ENCODE measurements at regions not wholly inside any gene's neighbourhood (a gene's known extent, or its start where the extent isn't known, plus 50 kb on each side); places are given as distances from the start of the nearest gene placed in this dataset.

DNA sequence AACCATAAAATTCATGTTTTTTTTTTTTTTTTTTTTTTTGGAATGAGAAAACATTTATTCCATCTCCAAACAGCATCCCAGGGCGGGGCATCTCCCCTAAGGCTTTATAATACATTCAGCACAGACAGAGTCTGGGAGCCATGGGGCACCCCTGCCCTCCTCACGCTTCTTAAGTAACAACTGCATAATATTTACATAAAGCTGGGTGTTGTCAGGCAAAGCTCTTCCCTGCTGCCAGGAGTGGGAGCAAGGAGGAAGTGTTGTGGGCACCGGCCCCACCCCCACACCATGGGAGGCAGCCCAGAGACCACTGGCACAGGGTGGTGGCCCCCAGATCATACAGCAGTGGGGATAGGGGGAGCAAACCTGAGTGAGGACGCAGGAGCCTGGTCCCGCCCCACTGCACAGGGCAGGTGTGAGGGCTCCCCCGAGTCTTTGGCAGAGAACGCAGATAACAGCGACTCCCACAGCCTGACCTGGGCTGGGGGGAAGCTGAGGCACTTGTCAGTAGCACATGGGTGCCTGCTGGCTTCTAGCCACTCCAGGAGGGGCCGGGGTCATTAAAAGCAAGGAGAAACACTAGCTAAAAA is 86.1 kb upstream of the CEP78 start:
- Histone ChIP-seq H2AFZ (ENCODE audit: low read length) (no peak overlapping the region), H2BK12ac (ENCODE audit: low read length) (peak overlapping the region; percentile 48), H3K9me3 (replicated peaks in 1 of 2; ENCODE audit: control insufficient read depth in 2 of 2, insufficient read depth in 1 of 2, low read depth in 1 of 2, low read length in 2 of 2) (peaks cover 0 to 2% of the 10 kb centered on the region in 2 donors), H4K91ac (ENCODE audit: low read depth, low read length, poor library complexity) (no peak overlapping the region), H3K4me1 (ENCODE audit: control insufficient read depth in 2 of 2, insufficient read depth in 1 of 2, low read depth in 1 of 2, low read length in 2 of 2) (no peaks in the 10 kb centered on the region), H3K18ac (ENCODE audit: low read length) (peak overlapping the region; percentile 27), H3K27ac (replicated peaks; ENCODE audit: low read length) (no peak overlapping the region), H3K4me3 (ENCODE audit: low read length in 2 of 2) (no peak overlapping the region), H2BK15ac (ENCODE audit: low read length) (no peak overlapping the region), H3K9ac (ENCODE audit: low read depth, low read length, poor library complexity) (no peak overlapping the region), H3K14ac (ENCODE audit: low read length) (no peak overlapping the region), H3K27me3 (ENCODE audit: control insufficient read depth in 3 of 3, insufficient read depth in 3 of 3, low read depth in 1 of 3, low read length in 3 of 3) (no peaks in the 10 kb centered on the region), H3K4me2 (ENCODE audit: insufficient read depth, low read length, poor library complexity, severe bottlenecking) (no peak overlapping the region), H3K79me1 (ENCODE audit: low read depth, low read length) (no peaks in the 10 kb centered on the region), H4K8ac (ENCODE audit: low read depth, low read length) (no peak overlapping the region), H3K23ac (ENCODE audit: low read depth, low read length, poor library complexity) (no peak overlapping the region), H2BK5ac (ENCODE audit: low read length) (no peak overlapping the region), H3K4ac (ENCODE audit: low read length) (no peak overlapping the region), H3K36me3 (replicated peaks in 1 of 2; ENCODE audit: control insufficient read depth in 2 of 2, insufficient read depth in 2 of 2, low read length in 2 of 2) (no peaks in the 10 kb centered on the region), H2BK120ac (ENCODE audit: low read depth, low read length) (no peak overlapping the region), H2AK5ac (ENCODE audit: low read depth, low read length) (no peak overlapping the region)
- no CpG with 5 or more reads among the region's 9 CpGs for WGBS, 2 donors (ENCODE audit: extremely low coverage in 2 of 2, insufficient read length in 2 of 2, insufficient replicate concordance in 1 of 2)
- no peak for DNase-seq (ENCODE audit: low spot score)

DNA sequence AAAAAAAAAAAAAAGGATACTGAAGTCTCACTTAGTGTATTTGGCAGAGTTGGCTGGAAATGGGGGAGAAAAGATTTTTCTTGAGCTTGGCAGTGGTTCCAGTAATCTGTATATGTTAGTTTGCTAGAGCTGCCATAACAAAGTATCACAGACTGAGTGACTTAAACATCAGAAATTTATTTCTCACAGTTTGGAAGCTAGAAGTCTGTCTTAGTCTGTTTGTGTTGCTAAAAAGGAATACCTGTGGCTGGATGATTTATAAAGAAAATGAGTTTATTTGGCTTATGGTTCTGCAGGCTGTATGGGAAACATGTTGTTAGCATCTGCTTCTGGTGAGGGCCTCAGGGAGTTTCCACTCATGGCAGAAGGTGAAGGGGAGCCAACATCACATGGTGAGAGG is 89.6 kb upstream of the CEP78 start:
- Histone ChIP-seq H3K27me3 (ENCODE audit: control insufficient read depth in 3 of 3, insufficient read depth in 3 of 3, low read depth in 1 of 3, low read length in 3 of 3) (no peaks in the 10 kb centered on the region), H3K4me1 (ENCODE audit: control insufficient read depth in 2 of 2, insufficient read depth in 1 of 2, low read depth in 1 of 2, low read length in 2 of 2) (peaks cover 7% of the 10 kb centered on the region in 2 donors), H3K4me2 (ENCODE audit: insufficient read depth, low read length, poor library complexity, severe bottlenecking) (no peak overlapping the region), H2BK5ac (ENCODE audit: low read length) (no peak overlapping the region), H3K4me3 (ENCODE audit: low read length in 2 of 2) (no peak overlapping the region), H2BK15ac (ENCODE audit: low read length) (no peak overlapping the region), H2BK120ac (ENCODE audit: low read depth, low read length) (no peak overlapping the region), H3K9ac (ENCODE audit: low read depth, low read length, poor library complexity) (no peak overlapping the region), H4K91ac (ENCODE audit: low read depth, low read length, poor library complexity) (no peak overlapping the region), H2AK5ac (ENCODE audit: low read depth, low read length) (no peak overlapping the region), H4K8ac (ENCODE audit: low read depth, low read length) (no peak overlapping the region), H3K36me3 (replicated peaks in 1 of 2; ENCODE audit: control insufficient read depth in 2 of 2, insufficient read depth in 2 of 2, low read length in 2 of 2) (no peaks in the 10 kb centered on the region), H3K79me1 (ENCODE audit: low read depth, low read length) (no peaks in the 10 kb centered on the region), H3K18ac (ENCODE audit: low read length) (no peak overlapping the region), H3K14ac (ENCODE audit: low read length) (no peak overlapping the region), H3K23ac (ENCODE audit: low read depth, low read length, poor library complexity) (no peak overlapping the region), H2AFZ (ENCODE audit: low read length) (no peak overlapping the region), H3K27ac (replicated peaks; ENCODE audit: low read length) (no peak overlapping the region), H3K9me3 (replicated peaks in 1 of 2; ENCODE audit: control insufficient read depth in 2 of 2, insufficient read depth in 1 of 2, low read depth in 1 of 2, low read length in 2 of 2) (peaks cover 2 to 4% of the 10 kb centered on the region in 2 donors), H2BK12ac (ENCODE audit: low read length) (no peak overlapping the region), H3K4ac (ENCODE audit: low read length) (no peak overlapping the region)
- no peak for DNase-seq (ENCODE audit: low spot score)

DNA sequence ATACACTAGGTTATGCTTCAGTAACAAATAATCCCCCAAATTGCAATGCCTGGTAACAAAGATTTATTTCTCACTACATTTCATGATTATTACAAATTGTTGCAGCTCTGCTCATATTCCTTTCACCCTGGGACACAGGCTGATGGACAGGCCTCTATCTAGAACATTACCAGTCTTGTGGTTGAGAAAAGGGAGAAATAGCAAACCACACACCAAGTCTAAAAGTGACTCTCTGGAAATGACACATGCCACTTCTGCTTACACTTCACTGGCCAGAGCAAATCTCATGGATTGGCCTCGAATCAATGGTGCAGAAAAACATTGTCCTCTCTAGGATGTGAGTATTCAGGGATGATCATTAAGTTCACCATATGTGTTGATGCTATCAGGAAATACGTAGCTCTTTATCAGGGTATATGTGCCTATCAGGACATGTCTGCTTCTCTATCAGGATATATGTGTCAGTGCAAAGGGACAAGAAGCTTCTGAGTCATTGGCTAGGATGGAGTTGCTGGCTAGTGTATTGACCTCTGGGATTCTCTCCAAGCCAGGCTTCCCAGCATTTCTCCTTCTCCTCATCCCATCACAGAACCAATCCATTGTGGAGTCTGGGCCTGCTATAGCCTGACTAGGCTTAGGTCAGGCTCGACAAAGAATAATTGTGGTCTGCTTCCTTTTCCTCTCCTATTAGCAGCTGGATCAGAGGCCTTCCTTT is 91.1 kb upstream of the CEP78 start:
- Histone ChIP-seq H3K4me2 (ENCODE audit: insufficient read depth, low read length, poor library complexity, severe bottlenecking) (no peak overlapping the region), H2BK120ac (ENCODE audit: low read depth, low read length) (no peak overlapping the region), H2BK5ac (ENCODE audit: low read length) (no peak overlapping the region), H4K91ac (ENCODE audit: low read depth, low read length, poor library complexity) (no peak overlapping the region), H3K4me1 (ENCODE audit: control insufficient read depth in 2 of 2, insufficient read depth in 1 of 2, low read depth in 1 of 2, low read length in 2 of 2) (peaks cover 7% of the 10 kb centered on the region in 2 donors), H3K9me3 (replicated peaks in 1 of 2; ENCODE audit: control insufficient read depth in 2 of 2, insufficient read depth in 1 of 2, low read depth in 1 of 2, low read length in 2 of 2) (peaks cover 2 to 4% of the 10 kb centered on the region in 2 donors), H3K36me3 (replicated peaks in 1 of 2; ENCODE audit: control insufficient read depth in 2 of 2, insufficient read depth in 2 of 2, low read length in 2 of 2) (no peaks in the 10 kb centered on the region), H2BK12ac (ENCODE audit: low read length) (no peak overlapping the region), H3K4ac (ENCODE audit: low read length) (no peak overlapping the region), H3K27me3 (ENCODE audit: control insufficient read depth in 3 of 3, insufficient read depth in 3 of 3, low read depth in 1 of 3, low read length in 3 of 3) (no peaks in the 10 kb centered on the region), H3K9ac (ENCODE audit: low read depth, low read length, poor library complexity) (no peak overlapping the region), H3K23ac (ENCODE audit: low read depth, low read length, poor library complexity) (no peak overlapping the region), H3K14ac (ENCODE audit: low read length) (no peak overlapping the region), H3K18ac (ENCODE audit: low read length) (no peak overlapping the region), H3K79me1 (ENCODE audit: low read depth, low read length) (no peaks in the 10 kb centered on the region), H3K27ac (replicated peaks; ENCODE audit: low read length) (peak overlapping the region; percentile 17), H2AFZ (ENCODE audit: low read length) (no peak overlapping the region), H3K4me3 (ENCODE audit: low read length in 2 of 2) (no peak overlapping the region), H2BK15ac (ENCODE audit: low read length) (no peak overlapping the region), H4K8ac (ENCODE audit: low read depth, low read length) (no peak overlapping the region), H2AK5ac (ENCODE audit: low read depth, low read length) (no peak overlapping the region)
- no CpG with 5 or more reads among the region's 3 CpGs for WGBS, 2 donors (ENCODE audit: extremely low coverage in 2 of 2, insufficient read length in 2 of 2, insufficient replicate concordance in 1 of 2)
- no peak for DNase-seq (ENCODE audit: low spot score)

DNA sequence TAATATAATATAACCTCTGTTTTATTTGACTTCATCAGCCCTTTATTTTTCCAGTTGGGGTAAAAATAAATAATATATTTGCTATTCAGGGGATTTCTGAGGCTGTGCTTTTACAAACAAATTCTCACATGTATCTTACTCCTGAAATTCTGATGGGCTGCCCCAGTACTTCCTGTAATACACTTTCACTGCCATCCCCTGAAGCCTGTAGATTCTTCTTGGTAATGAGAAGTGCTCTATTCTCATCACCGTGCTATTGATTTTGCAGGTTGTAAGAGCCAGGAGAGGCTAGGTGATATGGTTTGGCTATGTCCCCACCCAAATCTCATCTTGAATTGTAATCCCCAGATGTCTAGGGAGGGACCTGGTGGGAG is 91.9 kb upstream of the CEP78 start:
- no peaks in the 10 kb centered on the region for H3K36me3 ChIP-seq (replicated peaks in 1 of 2; ENCODE audit: control insufficient read depth in 2 of 2, insufficient read depth in 2 of 2, low read length in 2 of 2)
- H3K23ac ChIP-seq (ENCODE audit: low read depth, low read length, poor library complexity) = no peak overlapping the region
- peaks cover 2 to 4% of the 10 kb centered on the region in 2 donors for H3K9me3 ChIP-seq (replicated peaks in 1 of 2; ENCODE audit: control insufficient read depth in 2 of 2, insufficient read depth in 1 of 2, low read depth in 1 of 2, low read length in 2 of 2)
- no peaks in the 10 kb centered on the region for H3K79me1 ChIP-seq (ENCODE audit: low read depth, low read length)
- H3K27me3 ChIP-seq (ENCODE audit: control insufficient read depth in 3 of 3, insufficient read depth in 3 of 3, low read depth in 1 of 3, low read length in 3 of 3) = no peaks in the 10 kb centered on the region
- no peak overlapping the region for H2AK5ac ChIP-seq (ENCODE audit: low read depth, low read length)
- no peak overlapping the region for H3K18ac ChIP-seq (ENCODE audit: low read length)
- no peak overlapping the region for H3K14ac ChIP-seq (ENCODE audit: low read length)
- no peak overlapping the region for H3K4me2 ChIP-seq (ENCODE audit: insufficient read depth, low read length, poor library complexity, severe bottlenecking)
- no peak overlapping the region for H3K4ac ChIP-seq (ENCODE audit: low read length)
- no peak overlapping the region for H2BK5ac ChIP-seq (ENCODE audit: low read length)
- DNase-seq (ENCODE audit: low spot score) = no peak
- WGBS, 2 donors (ENCODE audit: extremely low coverage in 2 of 2, insufficient read length in 2 of 2, insufficient replicate concordance in 1 of 2) = no CpG with 5 or more reads among the region's 1 CpG
- no peak overlapping the region for H3K9ac ChIP-seq (ENCODE audit: low read depth, low read length, poor library complexity)
- H2AFZ ChIP-seq (ENCODE audit: low read length) = no peak overlapping the region
- H2BK15ac ChIP-seq (ENCODE audit: low read length) = no peak overlapping the region
- no peak overlapping the region for H2BK12ac ChIP-seq (ENCODE audit: low read length)
- no peak overlapping the region for H4K91ac ChIP-seq (ENCODE audit: low read depth, low read length, poor library complexity)
- H3K4me3 ChIP-seq (ENCODE audit: low read length in 2 of 2) = no peak overlapping the region
- no peak overlapping the region for H4K8ac ChIP-seq (ENCODE audit: low read depth, low read length)
- peaks cover 7% of the 10 kb centered on the region in 2 donors for H3K4me1 ChIP-seq (ENCODE audit: control insufficient read depth in 2 of 2, insufficient read depth in 1 of 2, low read depth in 1 of 2, low read length in 2 of 2)
- peak overlapping the region; percentile 67 for H3K27ac ChIP-seq (replicated peaks; ENCODE audit: low read length)
- no peak overlapping the region for H2BK120ac ChIP-seq (ENCODE audit: low read depth, low read length)

Data from neuronal stem cell (in vitro differentiated cells).